ENCODE measurements at regions not wholly inside any gene's neighbourhood (a gene's known extent, or its start where the extent isn't known, plus 50 kb on each side); places are given as distances from the start of the nearest gene placed in this dataset.
"Not testable (repeated sequence)": the region's sequence is repeated elsewhere in the genome, so short reads cannot be mapped to it uniquely, and the experiment has no call there.

DNA sequence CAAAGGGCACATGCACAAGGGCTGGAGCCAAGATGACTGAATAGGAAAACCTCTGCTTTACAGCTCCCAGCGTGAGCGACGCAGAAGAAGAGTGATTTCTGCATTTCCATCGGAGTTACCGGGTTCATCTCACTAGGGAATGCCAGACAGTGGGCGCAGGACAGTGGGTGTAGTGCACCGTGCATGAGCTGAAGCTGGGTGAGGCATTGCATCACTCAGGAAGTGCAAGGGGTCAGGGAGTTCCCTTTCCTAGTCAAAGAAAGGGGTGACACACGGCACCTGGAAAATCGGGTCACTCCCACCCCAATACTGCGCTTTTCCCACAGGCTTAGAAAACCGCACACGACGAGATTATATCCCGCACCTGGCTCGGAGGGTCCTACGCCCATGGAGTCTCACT is 64.5 kb upstream of the HTR1E start:
- TF ChIP-seq, protein P1, sequence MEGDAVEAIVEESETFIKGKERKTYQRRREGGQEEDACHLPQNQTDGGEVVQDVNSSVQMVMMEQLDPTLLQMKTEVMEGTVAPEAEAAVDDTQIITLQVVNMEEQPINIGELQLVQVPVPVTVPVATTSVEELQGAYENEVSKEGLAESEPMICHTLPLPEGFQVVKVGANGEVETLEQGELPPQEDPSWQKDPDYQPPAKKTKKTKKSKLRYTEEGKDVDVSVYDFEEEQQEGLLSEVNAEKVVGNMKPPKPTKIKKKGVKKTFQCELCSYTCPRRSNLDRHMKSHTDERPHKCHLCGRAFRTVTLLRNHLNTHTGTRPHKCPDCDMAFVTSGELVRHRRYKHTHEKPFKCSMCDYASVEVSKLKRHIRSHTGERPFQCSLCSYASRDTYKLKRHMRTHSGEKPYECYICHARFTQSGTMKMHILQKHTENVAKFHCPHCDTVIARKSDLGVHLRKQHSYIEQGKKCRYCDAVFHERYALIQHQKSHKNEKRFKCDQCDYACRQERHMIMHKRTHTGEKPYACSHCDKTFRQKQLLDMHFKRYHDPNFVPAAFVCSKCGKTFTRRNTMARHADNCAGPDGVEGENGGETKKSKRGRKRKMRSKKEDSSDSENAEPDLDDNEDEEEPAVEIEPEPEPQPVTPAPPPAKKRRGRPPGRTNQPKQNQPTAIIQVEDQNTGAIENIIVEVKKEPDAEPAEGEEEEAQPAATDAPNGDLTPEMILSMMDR (IDR thresholded peaks at IDR 0.05), result not testable (repeated sequence)
- TF ChIP-seq POLR2AphosphoS5, POLR2A, EP300 (IDR thresholded peaks at IDR 0.05): not testable (repeated sequence)
